DMS 273 (cell line): ENCODE measurements at regions not wholly inside any gene's neighbourhood (a gene's known extent, or its start where the extent isn't known, plus 50 kb on each side); places are given as distances from the start of the nearest gene placed in this dataset.
"Not testable (repeated sequence)": the region's sequence is repeated elsewhere in the genome, so short reads cannot be mapped to it uniquely, and the experiment has no call there.

ENCODE experiments used
- DNase-seq: peaks from one replicate; lab custom pipeline; 2025; ENCODE audit not compliant: unreplicated experiment; lab: John Stamatoyannopoulos, UW

- no peak for DNase-seq
Observed at GRCh38 chr6:66103954-66104353, 396.9 kb upstream of the EYS start.

- no peak for DNase-seq
Observed at GRCh38 chr6:66103354-66103753, 396.3 kb upstream of the EYS start.

- no peak for DNase-seq
Observed at GRCh38 chr6:66096679-66097078, 389.7 kb upstream of the EYS start.

GRCh38 chr6:66094615-66095014, 387.6 kb upstream of the EYS start:
- DNase-seq: no peak

- DNase-seq: not testable (repeated sequence)
Observed at GRCh38 chr6:66092306-66092705, 385.3 kb upstream of the EYS start.

- DNase-seq: no peak
Observed at GRCh38 chr6:66086532-66086931, 379.5 kb upstream of the EYS start.

- DNase-seq: no peak
Observed at GRCh38 chr6:66082914-66083313, 375.9 kb upstream of the EYS start.

- DNase-seq: no peak
Observed at GRCh38 chr6:66068907-66069306, 361.9 kb upstream of the EYS start.

- no peak for DNase-seq
Observed at GRCh38 chr6:66068033-66068432, 361.0 kb upstream of the EYS start.

GRCh38 chr6:66065313-66065712, 358.3 kb upstream of the EYS start:
- no peak for DNase-seq

- no peak for DNase-seq
Observed at GRCh38 chr6:66057034-66057433, 350.0 kb upstream of the EYS start.

GRCh38 chr6:66054967-66055366, 347.9 kb upstream of the EYS start:
- no peak for DNase-seq

GRCh38 chr6:66051812-66052211, 344.8 kb upstream of the EYS start:
- DNase-seq: no peak

GRCh38 chr6:66048684-66049474, 341.9 kb upstream of the EYS start:
- DNase-seq: no peak

- no peak for DNase-seq
Observed at GRCh38 chr6:66032626-66033025, 325.6 kb upstream of the EYS start.

- DNase-seq: no peak
Observed at GRCh38 chr6:66029391-66029790, 322.4 kb upstream of the EYS start.

GRCh38 chr6:65999288-65999791, 292.3 kb upstream of the EYS start:
- DNase-seq: no peak

- no peak for DNase-seq
Observed at GRCh38 chr6:65998544-65998943, 291.5 kb upstream of the EYS start.

- no peak for DNase-seq
Observed at GRCh38 chr6:65997539-65997938, 290.5 kb upstream of the EYS start.

- DNase-seq: no peak
Observed at GRCh38 chr6:65996096-65996495, 289.1 kb upstream of the EYS start.

GRCh38 chr6:65989676-65990075, 282.6 kb upstream of the EYS start:
- no peak for DNase-seq

GRCh38 chr6:65988006-65988405, 281.0 kb upstream of the EYS start:
- DNase-seq: no peak

- DNase-seq: no peak
Observed at GRCh38 chr6:65984089-65984488, 277.1 kb upstream of the EYS start.
